HEK293 (cell line): ENCODE measurements at regions not wholly inside any gene's neighbourhood (a gene's known extent, or its start where the extent isn't known, plus 50 kb on each side); places are given as distances from the start of the nearest gene placed in this dataset.
A peak's percentile ranks its signal among the peaks of the same experiment; 100 is the strongest.

Experiments used
- CTCF ChIA-PET: fragments of 350-600 bp; formaldehyde crosslinking; extraction: SDS; loops from one replicate; lab custom pipeline; 2021; ENCODE audit warnings: antibody characterized with exemption; lab: Yijun Ruan, JAX
- POLR2A ChIA-PET: fragments of 300-600 bp; formaldehyde crosslinking; extraction: SDS; loops from one replicate; lab custom pipeline; 2020; ENCODE audit warnings: antibody characterized with exemption, inconsistent platforms; lab: Yijun Ruan, JAX
- H3K27ac ChIP-seq: fragments of 200-500 bp; sonication (Bioruptor generic); 2 replicates; pipeline ENCODE4 v1.5.1; 2014; ENCODE audit warnings: low read depth, low read length, control low read depth, inconsistent platforms; ENCODE audit errors: extremely low read depth
- H3K36me3 ChIP-seq, 2 experiments: fragments of 200-500 bp in 1 of 2; sonication (Bioruptor generic) in 1 of 2; 1 replicate in 1 of 2; 2 replicates in 1 of 2; pipeline ENCODE4 v1.5.1; 2014 to 2017; ENCODE audit warnings: inconsistent platforms in 2 of 2, low read length in 2 of 2; ENCODE audit not compliant: control insufficient read depth in 2 of 2, insufficient read depth in 1 of 2
- H3K4me1 ChIP-seq: fragments of 200-500 bp; sonication (Bioruptor generic); 2 replicates; pipeline ENCODE4 v1.5.1; 2014; ENCODE audit warnings: mild to moderate bottlenecking, low read length, inconsistent platforms; ENCODE audit not compliant: control insufficient read depth, insufficient read depth
- H3K4me3 ChIP-seq: 2 replicates; pipeline ENCODE4 v1.5.1; 2011; ENCODE audit warnings: low read depth, mild to moderate bottlenecking, control low read depth, low read length, moderate library complexity
- H3K9me3 ChIP-seq: fragments of 200-500 bp; sonication (Bioruptor generic); 2 replicates; pipeline ENCODE4 v1.5.1; 2014; ENCODE audit warnings: low read depth, low read length, inconsistent platforms; ENCODE audit not compliant: control insufficient read depth, insufficient read depth
- HIC1 ChIP-seq: fragments of 450-650 bp; formaldehyde crosslinking; IDR thresholded peaks from 2 replicates; pipeline ENCODE4 v1.5.1; 2016; ENCODE audit warnings: missing biosample characterization, missing genetic modification characterization
- PRDM10 ChIP-seq: fragments of 450-650 bp; formaldehyde crosslinking; IDR thresholded peaks from 2 replicates; pipeline ENCODE4 v1.5.1; 2016; ENCODE audit warnings: missing biosample characterization, missing genetic modification characterization
- TSHZ1 ChIP-seq: fragments of 450-650 bp; formaldehyde crosslinking; IDR thresholded peaks from 2 replicates; pipeline ENCODE4 v1.5.1; 2016; ENCODE audit warnings: missing biosample characterization, missing genetic modification characterization, borderline replicate concordance
- ZBTB44 ChIP-seq: fragments of 450-650 bp; IDR thresholded peaks from 2 replicates; pipeline ENCODE4 v1.5.1; 2018; ENCODE audit warnings: missing biosample characterization, mild to moderate bottlenecking, missing genetic modification characterization
- ZNF341 ChIP-seq: fragments of 450-650 bp; formaldehyde crosslinking; IDR thresholded peaks from 2 replicates; pipeline ENCODE4; 2016; ENCODE audit warnings: low read depth, missing biosample characterization, missing genetic modification characterization
- ZNF571 ChIP-seq: fragments of 450-650 bp; formaldehyde crosslinking; IDR thresholded peaks from 2 replicates; pipeline ENCODE4 v1.5.0; 2017; ENCODE audit warnings: missing biosample characterization, missing genetic modification characterization
- ZNF639 ChIP-seq: fragments of 450-650 bp; formaldehyde crosslinking; IDR thresholded peaks from 2 replicates; pipeline ENCODE4 v1.5.1; 2016; ENCODE audit warnings: missing biosample characterization, missing genetic modification characterization

- H3K4me1 ChIP-seq, result peaks cover 6% of the 10 kb centered on the region
- no peak overlapping the region for H3K4me3 ChIP-seq
- CTCF ChIA-PET, result interaction anchor here (0.6 to 0.8 kb wide), 3 partner anchors 10 to 397 kb away, joined by 3 read pairs; no protein-coding TSS in a partner anchor
- no peak overlapping the region for H3K27ac ChIP-seq
- POLR2A ChIA-PET, result no interaction called here
- TF ChIP-seq ZNF341 (tag by site-specific recombination) (peak; percentile 82), ZBTB44 (tag by site-specific recombination) (no peak)
- TF ChIP-seq, all 188 proteins: peak for 1
- Histone ChIP-seq H3K36me3 (no peaks in the 10 kb centered on the region), H3K9me3 (no peaks in the 10 kb centered on the region)
Observed at GRCh38 chr5:172556971-172557461, 84.0 kb upstream of the NEURL1B start.

- Histone ChIP-seq H3K4me3 (no peak overlapping the region), H3K9me3 (no peaks in the 10 kb centered on the region), H3K27ac (no peak overlapping the region), H3K4me1 (peaks cover 6% of the 10 kb centered on the region), H3K36me3 (no peaks in the 10 kb centered on the region)
- POLR2A ChIA-PET, result no interaction called here
- TF ChIP-seq ZNF639 (tag by site-specific recombination) (no peak), TSHZ1 (tag by site-specific recombination) (no peak), ZNF571 (tag by site-specific recombination) (no peak), PRDM10 (tag by site-specific recombination) (0 out of 2 replicates have a peak, but pooled peaks have one; percentile 9), HIC1 (no peak)
- CTCF ChIA-PET, result interaction anchor here (0.6 kb wide), 1 partner anchor 27 kb away, joined by 4 read pairs; no protein-coding TSS in a partner anchor
Observed at GRCh38 chr5:172556262-172556661, 84.8 kb upstream of the NEURL1B start.
